Mononuclear cell (primary cell): ENCODE measurements at regions not wholly inside any gene's neighbourhood (a gene's known extent, or its start where the extent isn't known, plus 50 kb on each side); places are given as distances from the start of the nearest gene placed in this dataset.

ENCODE experiments used
- H3K27me3 ChIP-seq: 2 replicates; pipeline ENCODE4 v1.6.0; 2011; ENCODE audit warnings: low read length, control low read depth; ENCODE audit not compliant: insufficient read depth
- H3K4me1 ChIP-seq: 2 replicates; pipeline ENCODE4 v1.5.1; 2011; ENCODE audit warnings: mild to moderate bottlenecking, low read length, control low read depth; ENCODE audit not compliant: insufficient read depth
- H3K4me3 ChIP-seq: 2 replicates; pipeline ENCODE4 v1.5.1; 2011; ENCODE audit warnings: mild to moderate bottlenecking, low read length, moderate library complexity
- H3K9me3 ChIP-seq: 2 replicates; pipeline ENCODE4 v1.5.1; 2011; ENCODE audit warnings: low read depth, mild to moderate bottlenecking, control low read depth, low read length

DNA sequence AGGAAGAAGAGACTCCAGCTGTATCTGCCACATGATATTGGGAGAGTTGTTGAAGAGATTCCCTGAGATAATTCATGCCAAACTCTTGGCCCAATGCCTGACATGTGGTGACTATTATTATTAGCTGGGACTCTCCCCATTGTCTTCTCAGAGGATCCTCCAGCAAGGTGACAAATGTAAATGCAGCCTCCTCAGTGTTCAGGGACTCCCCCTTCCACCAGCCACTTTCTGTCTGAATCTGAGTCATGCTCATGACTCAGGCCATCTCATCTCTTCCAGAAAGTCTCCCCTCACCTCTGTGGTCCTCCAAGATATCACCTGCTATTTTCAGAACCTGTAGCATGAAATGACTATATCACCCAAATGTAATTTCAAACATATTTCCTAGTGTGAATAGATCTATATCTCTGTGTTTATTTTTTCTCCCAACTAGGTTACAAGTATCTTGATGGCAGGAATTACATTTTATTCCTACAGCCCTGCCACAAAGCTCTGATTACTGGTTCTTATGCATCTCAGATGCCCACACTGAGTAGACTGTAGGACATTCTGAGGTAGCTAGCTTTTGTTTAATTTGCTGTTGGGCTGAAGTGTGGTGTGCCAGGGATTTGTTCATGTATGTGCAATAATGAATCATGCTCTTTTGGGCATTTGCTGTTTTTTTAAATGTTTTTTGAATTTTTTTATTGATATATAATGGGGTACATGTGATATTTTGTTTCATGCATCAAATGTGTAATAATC, 126.6 kb upstream of the IL12B start:
- Histone ChIP-seq H3K4me3 (no peak overlapping the region), H3K4me1 (peaks cover 23% of the 10 kb centered on the region), H3K9me3 (no peaks in the 10 kb centered on the region), H3K27me3 (no peaks in the 10 kb centered on the region)

DNA sequence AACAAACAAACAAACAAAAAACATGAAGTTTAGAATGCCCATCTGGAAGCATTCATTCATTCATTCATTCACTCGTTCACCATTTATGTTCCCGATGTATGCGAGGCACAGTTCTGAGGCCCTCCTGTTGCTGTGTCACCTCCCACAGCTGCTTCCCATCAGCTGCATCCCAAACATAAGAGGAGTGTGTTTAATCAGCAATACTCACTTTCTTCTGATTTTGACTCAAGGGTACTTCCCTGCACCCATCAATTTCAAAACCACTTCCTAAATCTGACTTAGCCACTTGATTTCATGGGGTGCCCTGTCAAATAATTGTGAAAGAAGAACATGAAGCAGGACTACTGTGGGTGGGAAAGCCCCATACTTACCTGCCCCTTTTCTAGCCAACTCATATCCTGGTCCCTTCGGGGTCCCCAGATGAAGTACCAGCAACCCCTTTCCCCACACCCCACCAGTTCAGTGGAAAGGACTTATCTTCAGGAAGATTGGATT, 128.0 kb upstream of the IL12B start:
- Histone ChIP-seq H3K27me3 (no peaks in the 10 kb centered on the region), H3K4me1 (peaks cover 23% of the 10 kb centered on the region), H3K4me3 (no peak overlapping the region), H3K9me3 (no peaks in the 10 kb centered on the region)

DNA sequence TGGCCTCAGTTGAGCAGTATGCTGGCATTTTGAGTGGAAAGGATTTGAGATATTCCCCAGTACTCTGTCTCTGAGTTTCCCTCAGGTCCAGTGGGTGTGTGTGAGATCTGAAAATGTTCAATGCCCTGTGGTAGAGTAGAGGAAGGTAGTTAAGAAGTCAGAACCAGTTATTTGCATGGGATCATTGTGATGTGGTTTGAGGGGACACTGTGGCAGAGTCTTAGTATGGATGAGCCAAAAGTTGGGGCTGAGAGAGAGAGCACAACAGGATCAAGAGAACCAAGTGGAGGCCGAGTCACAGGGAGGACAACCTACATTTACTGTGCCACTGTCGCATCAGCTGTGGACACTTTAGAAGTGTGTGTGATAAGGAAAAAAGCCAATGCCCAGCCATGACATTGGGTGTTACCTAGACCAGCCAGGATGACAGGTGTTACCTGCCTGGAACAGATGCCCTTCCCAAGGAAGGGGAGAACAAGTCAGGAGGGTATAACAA, 128.9 kb upstream of the IL12B start:
- no peaks in the 10 kb centered on the region for H3K27me3 ChIP-seq
- H3K4me1 ChIP-seq, result peaks cover 23% of the 10 kb centered on the region
- no peak overlapping the region for H3K4me3 ChIP-seq
- H3K9me3 ChIP-seq, result no peaks in the 10 kb centered on the region

DNA sequence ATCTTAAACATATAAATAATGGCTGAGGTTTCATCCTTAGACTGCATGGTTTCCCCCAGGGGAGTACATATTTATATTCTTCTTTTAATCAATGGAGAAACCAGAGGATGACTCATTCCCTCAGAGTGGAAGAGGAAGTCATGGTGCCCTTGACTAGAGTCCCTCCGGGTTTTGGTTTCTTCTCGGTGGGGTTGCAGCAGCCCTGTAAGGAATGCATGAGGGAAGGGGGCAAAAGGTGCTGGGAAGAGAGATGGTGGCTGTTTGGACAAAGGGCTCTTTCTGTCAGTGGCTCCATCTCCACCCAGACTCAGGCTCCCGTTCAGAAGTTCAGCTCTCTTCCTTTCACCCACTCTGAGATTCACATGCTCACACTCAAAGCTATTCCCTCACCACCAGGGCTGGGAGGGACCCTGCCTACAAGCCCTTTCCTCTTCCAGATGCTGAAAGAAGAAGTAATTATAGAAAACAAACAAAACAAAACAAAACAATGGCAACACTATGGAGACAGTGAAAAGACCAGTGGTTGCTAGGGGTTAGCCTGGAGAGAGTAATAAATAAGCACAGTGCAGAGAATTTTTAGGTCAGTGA, 129.8 kb upstream of the IL12B start:
- Histone ChIP-seq H3K4me1 (peaks cover 23% of the 10 kb centered on the region), H3K9me3 (no peaks in the 10 kb centered on the region), H3K27me3 (no peaks in the 10 kb centered on the region), H3K4me3 (no peak overlapping the region)

DNA sequence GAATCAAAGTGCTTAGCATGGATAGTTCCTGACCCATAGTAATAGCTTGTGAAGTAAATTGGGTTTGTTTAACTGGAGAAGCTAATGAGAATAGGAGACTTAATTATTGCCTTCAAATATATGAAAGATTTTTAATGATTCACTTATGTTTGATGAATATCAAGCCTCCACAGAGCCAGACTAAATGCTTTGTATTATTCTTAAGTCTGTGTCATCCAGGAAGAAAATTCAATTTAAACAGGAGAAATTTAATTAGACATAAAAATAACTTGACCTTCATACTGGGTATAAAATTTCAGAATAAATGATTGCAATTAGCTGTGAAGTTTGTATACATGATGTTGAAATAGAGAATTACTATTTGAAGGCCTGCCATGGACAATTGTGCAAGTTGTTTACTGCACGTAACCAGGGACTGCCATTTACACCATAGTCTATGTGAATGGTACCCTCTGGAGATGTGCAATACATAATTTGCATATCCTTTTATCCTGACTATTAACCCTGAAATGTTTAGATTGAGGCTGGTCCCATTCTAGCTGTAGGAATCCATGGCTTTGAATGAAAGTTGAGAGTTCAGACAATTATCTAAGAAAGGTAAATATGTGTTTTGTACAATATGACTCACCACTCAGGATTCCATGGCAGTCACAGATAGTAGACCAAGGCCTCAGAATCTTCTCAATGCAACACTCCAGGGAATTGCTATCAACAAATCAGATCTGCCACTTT, 133.5 kb upstream of the IL12B start:
- Histone ChIP-seq H3K4me1 (peaks cover 15% of the 10 kb centered on the region), H3K9me3 (no peaks in the 10 kb centered on the region), H3K4me3 (no peak overlapping the region), H3K27me3 (peaks cover 9% of the 10 kb centered on the region)

DNA sequence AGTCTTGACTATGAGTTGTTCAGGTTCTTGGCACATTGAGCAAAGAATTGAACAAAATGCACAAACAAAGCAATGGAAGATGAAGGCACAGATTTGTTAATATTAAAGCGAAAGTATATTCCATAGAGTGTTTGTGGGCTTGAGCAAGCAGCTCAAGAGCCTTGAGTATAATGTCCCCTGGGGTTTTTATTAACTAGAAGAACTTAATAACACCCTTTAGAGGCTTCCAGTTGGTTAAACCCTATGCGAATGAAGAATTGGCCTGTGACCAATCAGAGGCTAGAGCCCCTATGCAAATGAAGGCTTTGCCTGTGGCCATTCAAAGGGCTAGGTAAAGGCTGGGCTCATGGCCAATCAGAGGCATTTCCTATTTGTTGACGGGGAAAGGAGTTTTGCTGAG, 135.3 kb upstream of the IL12B start:
- Histone ChIP-seq H3K4me3 (no peak overlapping the region), H3K4me1 (peaks cover 14% of the 10 kb centered on the region), H3K9me3 (no peaks in the 10 kb centered on the region), H3K27me3 (peaks cover 11% of the 10 kb centered on the region)

DNA sequence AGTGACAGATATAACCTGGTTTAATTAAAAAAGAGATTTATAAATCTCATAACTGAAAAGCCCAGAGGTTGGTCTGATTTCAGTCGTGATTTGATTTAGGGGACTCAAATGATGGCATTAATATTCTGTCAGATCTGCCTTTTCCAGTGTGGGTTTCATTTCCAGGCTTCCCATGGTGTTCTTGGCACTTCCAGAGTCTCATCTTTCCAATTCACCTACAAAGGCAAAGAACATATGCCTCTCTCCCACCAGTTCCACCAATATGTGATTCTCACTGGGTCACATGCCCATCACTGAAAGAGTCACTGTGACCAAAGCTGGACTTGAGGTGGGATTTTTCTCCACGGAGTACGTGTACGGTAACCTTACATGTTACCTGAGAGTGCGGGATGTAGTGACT, 137.4 kb upstream of the IL12B start:
- peaks cover 14% of the 10 kb centered on the region for H3K4me1 ChIP-seq
- no peaks in the 10 kb centered on the region for H3K9me3 ChIP-seq
- H3K27me3 ChIP-seq, result peaks cover 14% of the 10 kb centered on the region
- no peak overlapping the region for H3K4me3 ChIP-seq

DNA sequence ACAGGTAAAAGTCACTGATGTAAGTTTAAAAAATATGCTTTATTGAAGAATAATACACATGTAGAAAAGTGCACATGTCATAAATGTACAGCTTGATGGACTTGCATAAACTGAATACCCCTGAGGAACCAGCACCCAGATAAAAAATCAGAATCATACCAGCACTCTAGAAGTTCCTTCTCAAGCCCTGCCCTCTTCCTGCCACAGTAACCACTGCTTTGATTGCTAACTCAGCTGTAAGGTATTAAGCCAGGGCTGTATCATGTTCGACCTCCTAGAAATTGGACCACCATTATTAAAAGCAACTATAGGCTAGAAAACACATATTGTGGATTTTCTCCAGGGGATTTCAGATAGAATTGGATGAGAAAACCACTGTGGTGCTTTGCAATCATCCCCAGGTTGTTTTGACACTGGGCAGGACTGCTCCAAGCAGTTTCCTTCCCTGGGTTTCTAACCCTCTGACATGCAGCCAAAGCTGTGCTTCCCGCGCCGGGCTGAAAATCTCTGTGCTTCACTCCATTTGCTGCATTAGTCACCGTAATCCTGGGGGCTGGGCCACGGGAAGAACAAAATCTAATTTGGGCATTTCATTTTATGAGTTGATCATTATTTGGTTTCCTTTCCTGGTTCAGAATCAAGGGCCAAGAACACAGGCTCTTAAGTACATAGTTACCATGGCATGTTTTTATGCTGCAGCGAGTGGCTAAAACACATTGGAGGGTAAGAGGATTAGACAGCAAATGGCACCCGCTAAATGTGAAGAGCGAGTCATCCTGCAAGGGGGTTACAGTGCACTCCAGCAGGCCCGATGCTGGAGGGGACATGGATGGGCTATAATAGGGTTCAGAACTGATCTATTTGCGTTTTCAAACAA, 139.4 kb upstream of the IL12B start:
- H3K4me3 ChIP-seq, result no peak overlapping the region

DNA sequence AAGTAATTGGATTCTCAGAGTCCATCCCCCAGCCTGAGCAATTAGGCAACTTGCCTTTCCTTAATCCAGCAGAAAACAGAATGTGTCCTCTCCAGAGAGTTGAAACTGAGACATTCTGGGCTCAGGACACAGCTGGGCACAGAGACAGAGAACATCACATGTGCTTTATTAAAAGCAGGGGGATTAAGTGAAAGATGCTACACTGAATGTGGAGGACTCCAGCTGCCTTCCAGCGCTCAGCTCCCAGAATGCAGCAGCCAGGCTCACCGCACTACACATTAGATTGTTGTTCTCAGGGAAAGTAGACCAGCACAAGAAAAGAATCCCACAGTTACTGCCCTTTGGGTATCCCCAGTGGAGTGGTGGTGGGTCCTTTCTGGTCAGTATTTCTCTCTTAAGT, 141.6 kb upstream of the IL12B start:
- Histone ChIP-seq H3K27me3 (peaks cover 17% of the 10 kb centered on the region), H3K9me3 (peaks cover 22% of the 10 kb centered on the region), H3K4me3 (no peak overlapping the region), H3K4me1 (peaks cover 14% of the 10 kb centered on the region)

More for the DNA sequence above, 139.4 kb upstream of the IL12B start:
- peaks cover 14% of the 10 kb centered on the region for H3K4me1 ChIP-seq
- H3K27me3 ChIP-seq, result peaks cover 15% of the 10 kb centered on the region
- peaks cover 8% of the 10 kb centered on the region for H3K9me3 ChIP-seq

DNA sequence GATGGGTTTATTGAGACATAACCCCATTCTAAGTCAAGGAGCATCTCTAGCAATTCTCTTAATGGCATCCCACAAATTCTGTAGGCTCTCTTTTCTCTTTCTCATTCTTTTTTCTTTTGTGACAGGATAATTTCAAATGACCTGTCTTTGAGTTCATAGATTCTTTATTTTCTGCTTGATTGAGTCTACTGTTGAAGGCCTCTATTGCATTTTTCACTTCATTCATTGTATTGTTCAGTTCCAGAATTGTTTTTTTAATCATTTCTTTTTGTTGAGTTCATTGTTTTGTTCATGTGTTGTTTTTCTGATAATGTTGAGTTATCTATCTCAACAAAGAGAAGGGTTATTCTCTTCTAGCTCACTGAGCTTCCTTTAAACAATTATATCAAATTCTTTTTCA, 144.7 kb upstream of the IL12B start:
- H3K9me3 ChIP-seq, result peaks cover 22% of the 10 kb centered on the region
- no peak overlapping the region for H3K4me3 ChIP-seq
- H3K4me1 ChIP-seq, result peaks cover 4% of the 10 kb centered on the region
- H3K27me3 ChIP-seq, result peaks cover 6% of the 10 kb centered on the region

DNA sequence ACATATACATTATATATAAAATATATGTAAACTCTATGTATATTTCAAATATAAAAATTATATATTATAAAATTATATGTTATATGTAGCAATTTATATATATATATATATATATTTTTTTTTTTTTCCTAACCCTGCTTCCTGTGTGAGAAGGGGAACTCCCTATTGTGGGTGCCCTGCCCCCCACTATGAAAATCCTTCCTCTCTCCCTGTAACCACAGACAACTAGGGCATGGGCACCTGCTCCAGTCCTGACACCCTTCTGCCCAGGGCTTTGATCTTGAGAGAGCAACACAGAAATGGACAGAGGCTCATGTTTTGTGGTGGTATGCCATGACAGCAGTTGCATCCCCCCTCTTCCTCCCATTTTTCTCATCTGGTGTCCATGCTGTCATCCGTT, 148.7 kb upstream of the IL12B start:
- peaks cover 22% of the 10 kb centered on the region for H3K9me3 ChIP-seq
- peaks cover 3% of the 10 kb centered on the region for H3K27me3 ChIP-seq
- H3K4me3 ChIP-seq, result no peak overlapping the region
- H3K4me1 ChIP-seq, result peaks cover 4% of the 10 kb centered on the region

DNA sequence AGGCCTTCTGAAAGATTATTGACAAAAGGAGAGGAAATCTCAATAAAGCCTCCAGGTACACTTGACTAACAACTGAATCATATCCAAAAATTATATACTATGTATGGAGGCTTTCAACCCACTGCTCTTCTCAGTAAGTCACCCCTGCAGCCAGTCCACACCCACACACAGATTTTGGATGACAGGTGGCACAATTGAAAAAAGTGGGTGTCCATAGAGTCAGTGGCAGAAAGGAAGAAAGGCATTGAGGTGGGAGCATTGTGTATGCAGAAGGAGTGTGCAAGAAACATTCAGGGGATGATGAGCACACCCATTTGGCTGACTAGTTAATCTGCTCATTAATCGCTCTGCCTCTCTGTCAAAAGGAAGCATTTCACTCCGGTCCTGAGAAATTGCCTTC, 150.6 kb upstream of the IL12B start:
- H3K4me3 ChIP-seq, result no peak overlapping the region
- no peaks in the 10 kb centered on the region for H3K27me3 ChIP-seq
- H3K9me3 ChIP-seq, result peaks cover 3% of the 10 kb centered on the region
- H3K4me1 ChIP-seq, result peaks cover 4% of the 10 kb centered on the region

DNA sequence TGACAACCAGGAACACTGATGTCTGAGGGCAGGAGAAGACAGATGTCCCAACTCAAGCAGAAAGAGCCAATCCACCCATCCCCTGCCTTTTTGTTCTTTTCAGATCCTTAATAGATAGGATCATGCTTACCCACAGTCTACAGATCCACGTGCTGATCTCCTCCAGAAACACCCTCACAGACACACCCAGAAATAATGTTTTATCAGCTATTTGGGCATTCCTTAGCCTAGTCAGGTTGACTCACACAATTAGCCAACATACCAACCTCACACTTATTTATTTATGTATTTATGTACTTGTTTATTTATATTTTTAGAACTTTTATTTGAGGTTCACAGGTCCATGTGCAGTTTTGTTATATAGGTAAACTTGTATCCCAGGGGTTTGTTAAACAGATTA, 151.5 kb upstream of the IL12B start:
- Histone ChIP-seq H3K4me3 (no peak overlapping the region), H3K9me3 (no peaks in the 10 kb centered on the region), H3K4me1 (peaks cover 4% of the 10 kb centered on the region), H3K27me3 (no peaks in the 10 kb centered on the region)

DNA sequence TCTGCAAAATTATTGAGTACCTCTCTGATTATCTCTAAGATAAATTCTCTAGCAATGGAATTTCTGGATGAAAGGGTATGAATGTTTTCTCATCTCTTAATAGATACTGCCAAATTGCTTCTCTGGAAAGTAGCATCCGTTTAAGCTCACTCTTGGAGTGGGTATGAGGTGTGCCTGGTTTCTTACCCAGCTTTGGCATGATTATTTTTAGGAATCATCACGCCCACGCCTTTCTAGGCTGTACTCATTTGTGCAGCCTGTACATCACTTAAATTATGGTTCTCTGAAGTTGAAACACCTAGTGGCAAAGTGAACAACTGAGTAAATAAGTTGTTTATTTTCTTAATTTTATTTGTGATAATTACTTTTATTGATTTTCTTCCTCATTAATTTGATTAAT, 156.5 kb upstream of the IL12B start:
- H3K4me3 ChIP-seq, result no peak overlapping the region
- H3K27me3 ChIP-seq, result no peaks in the 10 kb centered on the region
- no peaks in the 10 kb centered on the region for H3K9me3 ChIP-seq
- H3K4me1 ChIP-seq, result no peaks in the 10 kb centered on the region
